IPS-18c (cell line): ENCODE measurements at regions not wholly inside any gene's neighbourhood (a gene's known extent, or its start where the extent isn't known, plus 50 kb on each side); places are given as distances from the start of the nearest gene placed in this dataset.

ENCODE experiments used
- H3K4me3 ChIP-seq: 2 replicates; pipeline ENCODE4 v1.7.0; 2013; ENCODE audit warnings: low read depth, mild to moderate bottlenecking, low read length, moderate library complexity; ENCODE audit not compliant: insufficient read depth
- H3K9me3 ChIP-seq: one replicate; pipeline ENCODE4 v1.6.1; 2013; ENCODE audit warnings: mild to moderate bottlenecking, low read length, moderate library complexity; ENCODE audit not compliant: control insufficient read depth, insufficient read depth

DNA sequence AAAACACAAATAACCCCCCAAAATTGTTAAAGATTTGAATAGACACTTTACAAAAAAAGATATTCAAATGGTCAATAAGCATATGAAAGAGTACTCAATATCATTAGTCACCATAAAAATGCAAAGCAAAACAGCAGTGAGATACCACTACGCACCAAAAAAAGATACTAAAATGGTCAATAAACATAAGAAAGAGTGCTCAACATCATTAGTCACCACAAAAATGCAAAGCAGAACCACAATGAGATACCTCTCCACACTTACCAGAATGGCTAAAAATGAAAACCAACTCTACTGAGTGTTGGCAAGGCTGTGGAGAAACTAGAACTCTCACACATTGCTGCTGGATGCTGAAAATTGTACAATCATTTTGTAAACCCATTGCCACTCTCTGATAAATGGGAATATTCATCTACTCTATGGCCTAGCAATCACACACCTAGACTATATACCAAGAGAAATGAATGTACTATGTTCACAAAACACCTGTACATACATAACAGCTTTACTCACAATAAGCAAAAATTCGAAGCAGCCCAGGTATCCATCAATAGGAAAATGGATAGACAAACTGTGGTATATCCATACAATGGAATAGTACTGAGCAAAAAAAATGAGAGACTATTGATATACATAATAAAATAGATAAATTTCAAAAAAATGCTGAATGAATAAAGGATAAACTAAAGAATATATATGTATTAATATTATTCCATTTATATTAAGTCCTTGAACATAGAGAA is 205.0 kb upstream of the DAPK1 start:
- H3K4me3 ChIP-seq = no peak overlapping the region
- peaks cover 3% of the 10 kb centered on the region for H3K9me3 ChIP-seq

DNA sequence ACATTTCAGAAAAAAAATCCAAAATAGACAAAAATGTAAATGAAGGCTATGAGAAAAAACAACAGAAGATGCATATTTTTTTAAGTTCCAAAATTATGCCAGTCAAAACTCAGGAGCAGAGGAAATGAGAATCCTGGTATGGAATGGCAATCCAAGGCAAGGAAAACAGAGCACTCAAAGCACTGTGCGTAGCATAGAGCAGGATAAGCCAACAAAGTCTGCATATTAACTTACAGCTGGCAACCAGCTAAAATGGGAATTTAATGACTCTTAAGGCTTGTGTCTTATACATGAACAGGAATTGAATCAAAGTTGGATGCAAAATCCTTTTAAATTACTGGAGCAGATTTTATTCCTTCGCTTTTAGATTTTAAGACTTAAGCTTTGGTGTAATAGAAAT is 203.5 kb upstream of the DAPK1 start:
- no peak overlapping the region for H3K4me3 ChIP-seq
- peaks cover 3% of the 10 kb centered on the region for H3K9me3 ChIP-seq

DNA sequence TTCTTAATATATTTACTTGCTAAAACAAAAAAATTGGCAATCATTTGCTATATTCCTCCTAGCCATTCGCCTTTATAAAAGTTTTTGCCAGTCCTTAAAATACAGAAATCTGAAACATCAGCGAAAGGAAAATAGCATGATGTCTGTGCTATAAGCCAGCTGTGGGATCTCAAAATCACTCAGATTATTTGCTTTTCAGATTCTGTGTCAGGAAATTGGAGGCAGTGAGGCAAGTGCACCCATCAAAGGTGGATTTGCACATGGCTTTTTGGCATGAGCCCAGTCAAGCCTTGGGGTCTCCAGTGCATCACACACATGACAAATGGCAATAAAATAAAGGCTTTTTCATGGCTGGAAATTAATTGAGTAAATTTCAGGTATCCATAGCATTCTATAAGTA is 196.8 kb upstream of the DAPK1 start:
- Histone ChIP-seq H3K9me3 (no peaks in the 10 kb centered on the region), H3K4me3 (no peak overlapping the region)

DNA sequence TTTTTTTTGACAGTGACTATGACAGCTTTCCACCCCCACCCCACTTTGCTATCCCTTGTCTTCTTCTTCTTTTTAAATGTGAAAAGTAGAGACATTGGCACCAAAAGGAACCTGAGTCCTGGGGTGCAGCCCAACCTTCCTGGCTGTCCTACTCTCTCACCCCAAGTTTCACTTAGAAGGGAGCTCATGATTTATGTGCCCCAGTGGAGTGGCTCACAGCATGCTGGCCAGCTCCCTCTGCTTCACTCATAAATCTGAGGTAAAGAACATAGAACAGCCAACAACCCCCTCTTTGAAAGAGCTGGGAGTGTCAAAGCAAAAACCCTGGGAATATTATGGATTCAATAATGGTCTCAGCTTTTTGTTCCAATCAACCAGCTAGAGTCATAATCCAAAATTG is 196.3 kb upstream of the DAPK1 start:
- Histone ChIP-seq H3K9me3 (no peaks in the 10 kb centered on the region), H3K4me3 (no peak overlapping the region)

DNA sequence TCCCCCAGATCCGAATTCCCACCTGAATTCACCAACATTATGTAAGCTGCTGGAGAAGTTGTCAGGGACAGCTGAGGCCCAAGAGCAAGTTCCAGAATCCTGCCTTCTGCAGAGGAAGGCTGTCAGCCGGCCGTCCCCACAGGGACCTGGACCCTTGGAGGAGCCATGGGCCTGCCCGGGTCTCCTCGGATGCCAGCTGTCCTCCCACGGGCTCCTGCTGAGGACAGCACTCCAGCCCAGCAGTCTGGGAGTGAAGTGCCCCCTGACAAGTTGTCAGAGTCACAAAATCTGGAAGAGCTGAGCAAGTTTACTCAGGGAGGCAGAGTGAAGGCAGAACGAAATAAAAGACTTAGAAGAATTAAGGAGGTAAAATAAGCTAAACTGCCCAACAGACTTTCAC is 192.5 kb upstream of the DAPK1 start:
- Histone ChIP-seq H3K4me3 (no peak overlapping the region), H3K9me3 (peaks cover 3% of the 10 kb centered on the region)

DNA sequence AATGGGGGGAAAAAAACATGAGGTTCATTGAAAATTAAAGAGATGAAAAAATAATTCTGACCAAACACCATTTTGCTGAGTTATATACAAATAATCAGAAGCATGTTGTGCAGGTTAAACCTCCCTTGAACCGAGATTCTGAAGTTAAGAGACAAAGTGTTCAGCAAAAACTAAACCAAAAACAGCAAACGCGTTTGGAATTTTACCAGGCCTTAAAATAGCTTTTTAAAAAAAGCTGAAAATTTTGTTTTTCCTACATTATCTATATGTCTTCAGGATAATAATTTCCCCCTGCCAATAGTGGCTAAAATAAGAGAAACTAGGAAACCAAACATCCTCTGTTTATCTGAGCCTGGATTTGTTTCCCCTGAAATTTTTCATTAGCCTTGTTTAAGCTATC is 191.7 kb upstream of the DAPK1 start:
- H3K9me3 ChIP-seq = peaks cover 3% of the 10 kb centered on the region
- H3K4me3 ChIP-seq = no peak overlapping the region

DNA sequence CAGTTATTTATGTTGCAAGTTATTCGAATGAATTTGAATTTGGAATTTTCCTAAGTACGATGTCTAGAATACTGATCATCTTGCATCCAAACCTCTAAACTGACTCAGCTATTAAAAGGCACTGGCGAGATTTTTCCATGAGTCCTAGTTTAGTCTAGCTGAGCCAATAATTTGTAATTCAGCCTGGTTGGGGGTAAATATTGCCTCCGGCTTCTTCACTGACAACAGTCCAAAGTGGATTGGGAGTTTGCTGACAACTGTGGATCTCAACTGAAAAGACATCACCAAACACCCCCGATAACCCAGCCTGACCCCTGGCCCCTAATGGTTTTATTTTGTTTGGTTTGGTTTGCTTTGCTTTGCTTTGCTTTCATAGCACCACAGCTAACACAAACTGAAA is 189.8 kb upstream of the DAPK1 start:
- H3K4me3 ChIP-seq = no peak overlapping the region
- peaks cover 3% of the 10 kb centered on the region for H3K9me3 ChIP-seq

DNA sequence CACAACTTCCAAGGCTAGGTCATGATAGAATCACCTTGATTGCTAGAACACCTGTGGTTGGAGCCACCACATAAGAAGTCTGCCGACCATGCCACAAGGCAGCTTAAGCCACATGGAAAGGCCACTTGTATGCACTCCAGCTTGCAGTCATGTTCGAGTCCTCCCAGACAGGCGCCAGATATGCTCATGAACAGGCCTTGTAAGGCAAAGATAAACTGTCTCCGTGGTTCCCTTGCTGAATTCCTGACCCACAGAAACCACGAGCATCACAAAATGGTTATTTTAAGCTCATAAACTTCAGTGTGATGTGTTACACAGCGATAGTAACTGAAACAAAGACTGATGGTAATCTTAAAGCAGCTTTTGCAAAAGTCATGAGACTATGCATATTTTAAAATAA is 188.4 kb upstream of the DAPK1 start:
- Histone ChIP-seq H3K9me3 (peaks cover 3% of the 10 kb centered on the region), H3K4me3 (no peak overlapping the region)

DNA sequence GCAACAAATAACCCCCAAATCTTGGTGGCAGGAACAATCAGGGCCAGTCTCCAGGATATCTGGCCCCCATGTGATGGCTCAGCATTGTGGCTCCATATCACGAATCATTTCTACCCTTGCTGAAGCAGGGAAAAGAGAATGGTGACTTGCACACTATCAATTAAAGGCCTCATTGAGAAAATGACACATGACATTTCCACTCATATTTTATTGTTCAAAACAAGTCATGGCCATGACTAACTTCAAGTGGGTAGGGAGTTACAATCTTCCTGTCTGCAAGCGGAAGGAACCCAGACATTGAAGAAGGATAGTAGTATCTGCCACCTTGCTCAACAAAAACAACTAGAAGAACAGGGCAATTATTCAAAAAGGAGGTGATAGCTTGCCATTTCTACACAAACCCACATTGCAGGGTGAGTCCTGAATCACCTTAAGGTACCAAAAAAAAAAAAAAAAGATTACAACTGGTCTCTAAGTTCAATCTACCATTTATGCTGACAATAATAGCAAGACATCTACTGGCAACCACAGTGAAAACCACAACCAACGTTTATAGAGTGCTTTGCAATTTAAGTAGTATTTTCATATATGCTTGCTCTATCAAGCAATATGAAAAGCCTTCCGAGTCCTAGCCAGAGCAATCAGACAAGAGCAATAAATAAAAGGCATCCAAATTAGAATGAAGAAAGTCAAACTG is 186.7 kb upstream of the DAPK1 start:
- H3K9me3 ChIP-seq = peaks cover 3% of the 10 kb centered on the region
- no peak overlapping the region for H3K4me3 ChIP-seq

DNA sequence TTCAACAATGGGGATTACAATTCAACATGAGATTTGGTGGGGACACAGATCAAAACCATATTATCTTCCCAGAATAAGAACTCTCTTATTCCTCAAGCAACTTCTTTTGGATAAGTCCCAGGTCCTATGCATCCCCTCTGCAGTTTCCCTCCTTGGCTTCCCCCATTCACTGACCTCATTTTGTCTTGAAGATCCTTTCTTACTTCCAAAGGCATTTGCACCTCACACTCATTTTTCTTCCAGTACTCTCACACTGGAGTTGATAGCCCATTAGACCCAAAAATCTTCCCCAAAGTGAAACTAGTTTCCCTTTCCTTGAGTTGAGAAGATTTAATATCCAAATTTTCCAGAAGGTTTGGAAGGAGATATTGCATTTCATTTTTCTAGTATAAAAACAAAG is 178.0 kb upstream of the DAPK1 start:
- Histone ChIP-seq H3K9me3 (no peaks in the 10 kb centered on the region), H3K4me3 (no peak overlapping the region)

DNA sequence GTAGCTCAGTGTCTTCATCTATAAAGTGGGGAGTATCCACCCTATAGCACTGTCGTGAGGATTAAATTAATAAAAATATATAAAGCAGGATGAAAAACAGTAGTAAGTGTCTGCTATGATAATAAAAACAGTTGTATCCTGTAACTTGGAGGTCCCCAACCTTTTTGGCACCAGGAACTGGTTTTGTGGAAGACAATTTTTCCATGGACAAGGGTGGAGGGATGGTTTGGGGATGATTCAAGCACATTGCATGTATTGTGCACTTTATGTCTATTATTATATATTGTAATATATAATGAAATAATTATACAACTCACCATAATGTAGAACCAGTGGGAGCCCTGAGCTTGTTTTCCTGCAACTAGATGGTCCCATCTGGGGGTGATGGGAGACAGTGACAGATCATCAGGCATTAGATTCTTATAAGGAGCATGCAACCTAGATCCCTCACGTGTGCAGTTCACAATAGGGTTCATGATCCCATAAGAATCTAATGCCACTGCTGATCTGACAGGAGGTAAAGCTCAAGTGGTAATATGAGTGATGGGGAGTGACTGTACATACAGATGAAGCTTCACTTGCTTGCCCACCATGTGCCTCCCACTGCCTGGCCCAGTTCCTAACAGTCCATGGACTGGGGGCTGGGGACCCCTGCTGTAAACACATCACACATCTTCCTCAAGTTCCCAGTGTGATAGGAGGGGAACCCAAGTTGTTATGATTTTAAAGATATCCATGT is 177.4 kb upstream of the DAPK1 start:
- Histone ChIP-seq H3K4me3 (no peak overlapping the region), H3K9me3 (no peaks in the 10 kb centered on the region)

DNA sequence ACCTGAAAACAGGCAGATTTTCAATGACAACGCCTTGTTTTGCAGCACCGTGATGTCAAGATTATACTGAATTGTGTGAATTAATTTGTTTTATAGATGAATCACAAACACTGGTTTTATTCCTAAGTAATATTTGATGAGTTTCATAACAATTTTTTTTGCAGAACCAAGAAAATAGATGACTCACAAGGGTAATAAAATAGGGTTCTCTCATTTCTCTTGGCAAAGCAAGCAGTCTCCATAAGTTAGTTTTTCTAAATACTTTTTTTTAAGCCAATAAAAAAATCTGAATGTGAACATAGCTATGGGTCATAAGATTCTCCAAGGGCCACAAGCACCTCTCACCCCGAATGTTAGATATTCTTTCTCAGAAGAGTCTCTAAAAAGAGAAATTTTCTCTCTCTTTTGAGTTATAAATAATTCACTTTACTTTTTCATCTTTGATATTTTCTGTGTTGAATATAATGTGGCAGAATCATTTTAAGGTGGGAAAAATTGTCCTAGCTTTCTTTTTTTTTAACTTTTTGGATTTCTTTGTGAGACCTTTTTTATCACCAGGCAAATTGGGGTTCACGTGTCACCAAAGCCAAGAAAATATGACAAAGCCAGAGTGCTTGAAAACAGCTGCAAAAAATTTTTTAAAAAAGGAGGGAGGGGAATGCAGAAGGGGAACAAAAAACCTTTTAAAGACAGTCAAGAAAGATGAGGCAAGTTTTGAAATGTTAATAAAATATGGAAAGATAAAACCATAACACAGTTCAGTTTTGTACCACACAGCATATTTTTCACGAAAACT is 174.6 kb upstream of the DAPK1 start:
- Histone ChIP-seq H3K4me3 (no peak overlapping the region), H3K9me3 (no peaks in the 10 kb centered on the region)

DNA sequence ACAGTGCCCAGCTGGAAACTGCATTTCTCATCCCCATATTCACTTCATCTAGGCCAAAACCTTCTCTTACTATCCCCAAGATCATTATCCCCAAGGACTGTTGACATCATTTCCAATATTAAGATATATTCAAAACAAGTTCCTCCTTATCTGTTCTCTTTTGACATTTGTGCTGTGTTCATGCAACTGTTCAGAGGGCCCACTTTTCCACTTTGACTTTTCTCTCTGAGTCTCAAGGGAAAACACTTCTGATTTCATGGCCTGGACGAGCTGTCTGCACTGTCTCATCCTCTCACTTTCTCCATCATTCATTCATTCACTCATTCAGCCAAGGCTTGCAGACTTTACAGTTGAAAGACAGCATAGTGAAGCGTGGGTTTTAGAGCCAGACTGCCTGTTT is 173.7 kb upstream of the DAPK1 start:
- no peak overlapping the region for H3K4me3 ChIP-seq

DNA sequence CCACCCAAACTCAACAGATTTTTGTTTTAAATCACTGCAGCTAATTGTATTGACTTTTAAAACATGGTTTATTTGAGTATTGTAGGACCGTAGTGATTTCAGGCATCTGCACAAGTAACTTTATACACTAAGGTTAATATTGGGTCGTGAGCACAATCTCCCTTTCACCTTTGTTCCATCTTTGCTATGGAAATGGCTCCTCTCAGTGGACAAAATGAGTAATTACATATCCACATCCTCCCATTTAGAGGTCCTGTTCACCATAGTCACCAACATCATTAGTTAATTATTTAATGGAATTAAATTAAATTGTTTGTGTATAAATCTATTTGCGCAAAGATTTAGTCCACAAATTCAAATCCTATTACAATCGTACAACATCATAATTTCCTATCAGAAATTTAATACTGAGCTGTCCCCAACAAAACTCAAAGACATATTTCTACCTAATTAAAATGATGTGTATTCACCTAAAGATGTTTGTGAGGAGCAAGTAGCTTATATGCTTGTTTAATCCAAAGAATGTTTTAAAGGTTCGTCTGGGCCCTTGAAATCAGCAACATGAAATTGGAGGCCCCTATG is 173.0 kb upstream of the DAPK1 start:
- H3K9me3 ChIP-seq = no peaks in the 10 kb centered on the region
- H3K4me3 ChIP-seq = no peak overlapping the region

More for the DNA sequence above, 173.7 kb upstream of the DAPK1 start:
- no peaks in the 10 kb centered on the region for H3K9me3 ChIP-seq

DNA sequence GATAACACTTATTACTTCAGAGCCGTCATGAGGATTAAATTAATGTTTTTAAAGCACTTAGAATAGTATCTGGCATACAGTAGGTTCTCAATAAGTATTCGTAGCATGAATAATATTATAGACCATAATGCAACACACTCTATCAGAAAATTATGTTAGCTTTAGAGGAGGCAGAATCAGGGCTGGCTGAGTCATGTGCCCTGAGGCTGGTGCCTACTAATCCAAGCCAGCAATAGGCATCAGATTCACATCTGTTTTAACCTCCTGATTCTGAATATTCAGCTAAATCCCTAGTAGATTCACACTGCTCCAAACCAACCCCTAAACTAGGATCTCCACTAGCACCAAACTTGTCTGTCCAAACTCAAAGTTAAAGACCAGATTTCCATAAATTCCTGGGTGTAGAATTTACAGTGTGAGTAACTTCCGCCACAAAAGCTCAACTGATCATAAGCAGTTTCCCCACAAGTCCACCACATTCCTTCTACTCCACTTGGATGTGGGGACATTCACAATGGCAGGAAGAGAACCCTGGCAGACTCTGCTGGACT is 170.0 kb upstream of the DAPK1 start:
- Histone ChIP-seq H3K9me3 (no peaks in the 10 kb centered on the region), H3K4me3 (no peak overlapping the region)

DNA sequence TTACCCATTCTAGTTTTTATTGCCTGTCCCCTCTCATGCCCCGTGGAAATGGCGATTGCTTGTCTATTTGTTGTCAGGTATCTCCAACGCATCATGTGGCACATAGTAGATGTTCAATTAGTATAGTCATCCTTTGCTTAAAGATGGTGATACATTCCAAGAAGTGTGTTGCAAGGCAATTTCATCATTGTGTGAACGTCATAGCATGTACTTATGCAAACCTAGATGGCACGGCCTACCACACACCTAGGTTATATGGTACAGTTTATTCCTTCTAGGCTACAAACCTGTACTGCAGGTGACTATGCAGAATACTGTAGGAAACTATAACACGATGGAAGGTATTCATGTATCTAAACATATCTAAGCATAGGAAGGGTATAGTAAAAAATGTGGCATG is 163.9 kb upstream of the DAPK1 start:
- H3K9me3 ChIP-seq = no peaks in the 10 kb centered on the region
- H3K4me3 ChIP-seq = no peak overlapping the region

DNA sequence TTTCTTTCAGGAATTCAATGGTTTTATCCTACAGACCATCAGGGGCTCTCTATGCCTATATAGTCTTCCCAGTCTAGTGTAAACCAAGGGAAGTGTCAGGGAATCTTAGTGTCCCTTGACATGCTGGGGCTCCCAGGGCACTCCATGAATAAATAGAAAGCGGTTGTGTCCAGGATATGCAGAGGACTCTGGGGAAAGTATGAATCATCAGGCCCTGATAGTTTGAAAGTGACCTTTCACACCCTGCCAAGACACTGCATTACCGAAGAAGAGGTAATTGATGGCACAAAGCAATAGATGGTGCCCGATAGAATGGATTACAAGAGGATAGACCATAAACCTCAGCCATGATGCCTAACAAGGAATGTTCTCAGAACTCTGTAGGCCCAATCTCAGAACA is 163.3 kb upstream of the DAPK1 start:
- Histone ChIP-seq H3K4me3 (no peak overlapping the region), H3K9me3 (no peaks in the 10 kb centered on the region)
